Neural crest cell (in vitro differentiated cells): ENCODE measurements at regions not wholly inside any gene's neighbourhood (a gene's known extent, or its start where the extent isn't known, plus 50 kb on each side); places are given as distances from the start of the nearest gene placed in this dataset.

Experiments used
- DNase-seq: peaks from one replicate; pipeline ENCODE4 v3.0.0; 2021; ENCODE audit warnings: low read depth, mixed read lengths, low spot score
- H3K27ac Mint-ChIP-seq: one replicate; pipeline ENCODE4 v1.8.0; 2021; ENCODE audit warnings: mild to moderate bottlenecking, mixed read lengths; ENCODE audit not compliant: unreplicated experiment
- H3K27me3 Mint-ChIP-seq: 2 replicates; pipeline ENCODE4 v1.8.0; 2021; ENCODE audit warnings: low read depth, mild to moderate bottlenecking, mixed read lengths
- H3K36me3 Mint-ChIP-seq: 2 replicates; pipeline ENCODE4 v1.8.0; 2021; ENCODE audit warnings: low read depth, mild to moderate bottlenecking, mixed read lengths
- H3K4me1 Mint-ChIP-seq: 2 replicates; pipeline ENCODE4 v1.8.0; 2021; ENCODE audit warnings: mixed read lengths
- H3K4me3 Mint-ChIP-seq: one replicate; pipeline ENCODE4 v1.8.0; 2021; ENCODE audit warnings: mild to moderate bottlenecking, mixed read lengths
- H3K9me3 Mint-ChIP-seq: 2 replicates; pipeline ENCODE4 v1.8.0; 2021; ENCODE audit warnings: mixed read lengths
- TF ChIP-seq, protein P1 (sequence below): fragments of 200-600 bp; sonication (generic); conservative IDR thresholded peaks from 2 replicates; pipeline ENCODE4 v1.5.0; 2021; ENCODE audit warnings: antibody characterized with exemption, mild to moderate bottlenecking

DNA sequence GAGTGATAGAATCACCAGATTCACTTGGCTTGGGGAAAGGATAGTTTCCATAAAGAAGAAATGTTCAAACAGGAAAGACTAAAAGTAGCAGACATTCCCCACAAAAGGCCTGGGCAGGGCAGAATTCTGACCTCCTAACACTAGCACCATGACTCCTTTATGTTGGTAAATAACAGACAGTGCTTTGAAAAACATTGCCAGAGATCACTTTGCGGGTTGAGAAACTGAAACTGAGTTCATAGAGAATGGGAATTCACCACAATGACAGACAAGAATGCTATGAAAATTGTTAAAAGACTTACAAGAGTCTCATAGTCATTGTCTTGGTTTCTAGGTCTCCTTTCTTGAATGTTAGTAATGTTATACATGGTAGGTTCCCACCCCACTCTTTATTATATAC is 172.5 kb upstream of the GLRA1 start:
- Mint-ChIP-seq H3K27ac (no peak overlapping the region), H3K4me3 (no peak overlapping the region), H3K4me1 (peaks cover 32% of the 10 kb centered on the region), H3K9me3 (no peaks in the 10 kb centered on the region), H3K36me3 (no peaks in the 10 kb centered on the region), H3K27me3 (peaks cover 21% of the 10 kb centered on the region)
- TF ChIP-seq, protein P1, sequence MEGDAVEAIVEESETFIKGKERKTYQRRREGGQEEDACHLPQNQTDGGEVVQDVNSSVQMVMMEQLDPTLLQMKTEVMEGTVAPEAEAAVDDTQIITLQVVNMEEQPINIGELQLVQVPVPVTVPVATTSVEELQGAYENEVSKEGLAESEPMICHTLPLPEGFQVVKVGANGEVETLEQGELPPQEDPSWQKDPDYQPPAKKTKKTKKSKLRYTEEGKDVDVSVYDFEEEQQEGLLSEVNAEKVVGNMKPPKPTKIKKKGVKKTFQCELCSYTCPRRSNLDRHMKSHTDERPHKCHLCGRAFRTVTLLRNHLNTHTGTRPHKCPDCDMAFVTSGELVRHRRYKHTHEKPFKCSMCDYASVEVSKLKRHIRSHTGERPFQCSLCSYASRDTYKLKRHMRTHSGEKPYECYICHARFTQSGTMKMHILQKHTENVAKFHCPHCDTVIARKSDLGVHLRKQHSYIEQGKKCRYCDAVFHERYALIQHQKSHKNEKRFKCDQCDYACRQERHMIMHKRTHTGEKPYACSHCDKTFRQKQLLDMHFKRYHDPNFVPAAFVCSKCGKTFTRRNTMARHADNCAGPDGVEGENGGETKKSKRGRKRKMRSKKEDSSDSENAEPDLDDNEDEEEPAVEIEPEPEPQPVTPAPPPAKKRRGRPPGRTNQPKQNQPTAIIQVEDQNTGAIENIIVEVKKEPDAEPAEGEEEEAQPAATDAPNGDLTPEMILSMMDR: no peak
- no peak for DNase-seq

DNA sequence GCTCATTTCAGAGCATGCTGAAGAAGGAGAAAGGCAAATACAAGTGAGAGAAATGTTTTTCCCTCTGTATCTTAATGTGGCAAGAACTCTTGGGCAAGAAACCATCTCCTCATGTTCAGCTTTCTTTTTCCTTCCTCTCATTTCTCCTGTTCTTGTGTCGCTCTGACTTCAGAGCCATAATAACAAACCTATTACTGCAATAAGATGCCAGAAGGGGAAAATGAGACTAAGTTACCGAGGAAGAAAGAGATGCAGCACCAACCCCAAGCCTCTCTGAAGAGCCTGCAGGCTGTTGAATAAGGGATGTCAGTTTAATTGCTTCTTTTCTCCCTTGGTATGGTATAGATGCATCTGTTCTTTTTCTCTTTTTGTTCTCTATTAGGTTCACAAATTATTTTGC is 170.1 kb upstream of the GLRA1 start:
- H3K9me3 Mint-ChIP-seq: no peaks in the 10 kb centered on the region
- H3K36me3 Mint-ChIP-seq: no peaks in the 10 kb centered on the region
- TF ChIP-seq, protein P1: no peak

GRCh38 chr5:152094060-152094459 is 169.4 kb upstream of the GLRA1 start:
- no peak for DNase-seq
- Mint-ChIP-seq H3K4me1 (peaks cover 36% of the 10 kb centered on the region), H3K27ac (no peak overlapping the region), H3K4me3 (no peak overlapping the region), H3K9me3 (no peaks in the 10 kb centered on the region), H3K36me3 (no peaks in the 10 kb centered on the region), H3K27me3 (peaks cover 21% of the 10 kb centered on the region)
- TF ChIP-seq, protein P1: no peak

More for the DNA sequence above, 170.1 kb upstream of the GLRA1 start:
- Mint-ChIP-seq H3K27me3 (peaks cover 24% of the 10 kb centered on the region), H3K4me1 (peaks cover 36% of the 10 kb centered on the region), H3K27ac (no peak overlapping the region), H3K4me3 (no peak overlapping the region)
- DNase-seq: no peak

DNA sequence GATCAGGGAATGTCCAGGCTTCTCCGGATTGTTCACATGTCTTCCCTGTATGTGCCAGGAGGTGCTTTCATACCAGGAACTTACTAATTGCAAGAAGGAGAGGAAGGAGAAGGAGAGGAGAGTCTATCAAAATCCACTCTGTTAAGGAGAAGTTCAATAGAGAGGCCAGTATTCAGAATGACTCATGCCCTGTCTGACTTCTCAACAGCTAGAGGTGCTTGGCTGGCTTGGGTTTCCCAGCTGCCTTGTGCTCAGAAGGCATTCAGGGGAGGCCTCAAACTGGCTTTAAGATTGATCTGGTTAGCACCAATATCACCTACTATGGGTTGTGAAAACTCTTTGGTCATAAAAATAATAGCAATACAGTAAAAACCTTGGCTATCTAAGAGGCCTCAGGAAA is 167.9 kb upstream of the GLRA1 start:
- peaks cover 33% of the 10 kb centered on the region for H3K4me1 Mint-ChIP-seq
- DNase-seq: no peak
- no peaks in the 10 kb centered on the region for H3K9me3 Mint-ChIP-seq
- peaks cover 21% of the 10 kb centered on the region for H3K27me3 Mint-ChIP-seq
- H3K36me3 Mint-ChIP-seq: no peaks in the 10 kb centered on the region
- no peak overlapping the region for H3K4me3 Mint-ChIP-seq
- no peak overlapping the region for H3K27ac Mint-ChIP-seq
- TF ChIP-seq, protein P1: no peak

DNA sequence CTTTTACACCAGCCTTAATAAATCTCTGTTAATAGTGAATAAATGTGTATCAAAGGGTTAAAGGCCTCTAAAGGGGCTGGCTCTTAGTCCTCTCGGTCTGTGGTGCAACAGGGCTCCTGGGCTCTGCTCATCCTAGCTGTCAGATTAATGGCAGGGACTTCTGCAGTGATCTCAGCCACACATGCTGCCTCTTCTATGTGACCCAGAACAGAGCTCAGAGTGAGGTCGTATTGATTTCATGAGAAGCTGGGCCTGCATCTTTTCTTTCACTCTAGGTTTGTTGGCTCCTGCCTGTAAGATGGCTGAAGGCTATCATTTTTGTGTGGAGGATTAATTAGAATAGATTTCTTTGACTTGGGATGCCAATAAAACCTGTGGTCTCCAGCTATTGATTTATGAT is 165.0 kb upstream of the GLRA1 start:
- no peak for DNase-seq
- Mint-ChIP-seq H3K4me3 (no peak overlapping the region), H3K36me3 (no peaks in the 10 kb centered on the region)

More for the DNA sequence above, 165.0 kb upstream of the GLRA1 start:
- peaks cover 13% of the 10 kb centered on the region for H3K4me1 Mint-ChIP-seq
- TF ChIP-seq, protein P1: no peak
- H3K27ac Mint-ChIP-seq: peak overlapping the region; percentile 24
- no peaks in the 10 kb centered on the region for H3K9me3 Mint-ChIP-seq
- peaks cover 18% of the 10 kb centered on the region for H3K27me3 Mint-ChIP-seq
